ENCODE measurements at regions not wholly inside any gene's neighbourhood (a gene's known extent, or its start where the extent isn't known, plus 50 kb on each side); places are given as distances from the start of the nearest gene placed in this dataset.

DNA sequence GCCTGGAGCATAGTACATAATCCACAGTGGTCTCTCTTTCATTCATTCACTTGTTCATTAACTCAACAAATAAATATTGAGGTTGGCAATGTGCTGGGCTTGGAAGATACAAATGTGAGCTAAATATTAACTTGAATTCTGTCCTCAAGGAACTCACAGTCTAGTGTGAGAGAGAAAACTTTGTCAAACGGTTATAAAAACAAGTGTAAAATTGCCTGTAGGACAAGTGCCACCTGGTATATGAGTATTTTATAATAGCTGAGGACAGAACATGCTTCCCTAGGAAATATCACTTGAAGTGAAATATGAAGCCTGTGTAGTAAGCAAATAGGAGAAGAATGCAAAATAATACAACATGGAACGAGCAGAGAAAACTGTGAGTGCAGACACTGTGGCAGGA is 173.1 kb upstream of the CMC1 start:
- TF ChIP-seq, protein P1, sequence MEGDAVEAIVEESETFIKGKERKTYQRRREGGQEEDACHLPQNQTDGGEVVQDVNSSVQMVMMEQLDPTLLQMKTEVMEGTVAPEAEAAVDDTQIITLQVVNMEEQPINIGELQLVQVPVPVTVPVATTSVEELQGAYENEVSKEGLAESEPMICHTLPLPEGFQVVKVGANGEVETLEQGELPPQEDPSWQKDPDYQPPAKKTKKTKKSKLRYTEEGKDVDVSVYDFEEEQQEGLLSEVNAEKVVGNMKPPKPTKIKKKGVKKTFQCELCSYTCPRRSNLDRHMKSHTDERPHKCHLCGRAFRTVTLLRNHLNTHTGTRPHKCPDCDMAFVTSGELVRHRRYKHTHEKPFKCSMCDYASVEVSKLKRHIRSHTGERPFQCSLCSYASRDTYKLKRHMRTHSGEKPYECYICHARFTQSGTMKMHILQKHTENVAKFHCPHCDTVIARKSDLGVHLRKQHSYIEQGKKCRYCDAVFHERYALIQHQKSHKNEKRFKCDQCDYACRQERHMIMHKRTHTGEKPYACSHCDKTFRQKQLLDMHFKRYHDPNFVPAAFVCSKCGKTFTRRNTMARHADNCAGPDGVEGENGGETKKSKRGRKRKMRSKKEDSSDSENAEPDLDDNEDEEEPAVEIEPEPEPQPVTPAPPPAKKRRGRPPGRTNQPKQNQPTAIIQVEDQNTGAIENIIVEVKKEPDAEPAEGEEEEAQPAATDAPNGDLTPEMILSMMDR (IDR thresholded peaks at IDR 0.05; ENCODE audit: low read depth, low read length, poor library complexity, severe bottlenecking), result no peak
- TF ChIP-seq EZH2phosphoT487 (IDR thresholded peaks at IDR 0.05; ENCODE audit: borderline replicate concordance, low read length), result no peak

All from DOHH2 (cell line).